PC-9 (cell line): ENCODE measurements at regions not wholly inside any gene's neighbourhood (a gene's known extent, or its start where the extent isn't known, plus 50 kb on each side); places are given as distances from the start of the nearest gene placed in this dataset.

Source experiments
- EZH2 ChIP-seq: fragments of 200-600 bp; sonication (generic); IDR thresholded peaks from 2 replicates; pipeline ENCODE4 v1.8.0; 2017; ENCODE audit warnings: antibody characterized with exemption, low read depth
- TF ChIP-seq, protein P1 (sequence below): fragments of 200-600 bp; sonication (generic); conservative IDR thresholded peaks from 2 replicates; pipeline ENCODE4 v1.6.1; 2017; ENCODE audit warnings: mixed run types, antibody characterized with exemption, mild to moderate bottlenecking, moderate library complexity

DNA sequence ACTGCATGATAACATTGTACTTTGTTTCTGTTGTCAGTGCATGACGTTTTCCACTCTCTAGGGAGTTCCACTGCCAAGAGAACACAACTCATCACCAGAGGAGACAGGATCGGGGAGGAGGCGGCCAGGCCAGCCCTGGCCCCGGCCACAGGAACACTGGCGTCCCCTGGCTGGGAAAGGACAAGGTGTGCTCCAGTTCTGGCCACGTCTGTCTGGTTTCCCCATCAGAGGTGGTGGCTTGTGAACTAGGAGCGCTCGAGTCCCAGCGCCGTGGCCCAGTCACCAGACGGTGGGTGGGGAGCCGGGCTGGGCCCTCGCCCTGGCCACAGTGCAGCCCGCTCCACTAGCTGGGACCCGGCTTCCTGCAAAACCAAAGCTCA is 211.9 kb upstream of the IRX4 start:
- TF ChIP-seq, protein P1, sequence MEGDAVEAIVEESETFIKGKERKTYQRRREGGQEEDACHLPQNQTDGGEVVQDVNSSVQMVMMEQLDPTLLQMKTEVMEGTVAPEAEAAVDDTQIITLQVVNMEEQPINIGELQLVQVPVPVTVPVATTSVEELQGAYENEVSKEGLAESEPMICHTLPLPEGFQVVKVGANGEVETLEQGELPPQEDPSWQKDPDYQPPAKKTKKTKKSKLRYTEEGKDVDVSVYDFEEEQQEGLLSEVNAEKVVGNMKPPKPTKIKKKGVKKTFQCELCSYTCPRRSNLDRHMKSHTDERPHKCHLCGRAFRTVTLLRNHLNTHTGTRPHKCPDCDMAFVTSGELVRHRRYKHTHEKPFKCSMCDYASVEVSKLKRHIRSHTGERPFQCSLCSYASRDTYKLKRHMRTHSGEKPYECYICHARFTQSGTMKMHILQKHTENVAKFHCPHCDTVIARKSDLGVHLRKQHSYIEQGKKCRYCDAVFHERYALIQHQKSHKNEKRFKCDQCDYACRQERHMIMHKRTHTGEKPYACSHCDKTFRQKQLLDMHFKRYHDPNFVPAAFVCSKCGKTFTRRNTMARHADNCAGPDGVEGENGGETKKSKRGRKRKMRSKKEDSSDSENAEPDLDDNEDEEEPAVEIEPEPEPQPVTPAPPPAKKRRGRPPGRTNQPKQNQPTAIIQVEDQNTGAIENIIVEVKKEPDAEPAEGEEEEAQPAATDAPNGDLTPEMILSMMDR = no peak
- TF ChIP-seq EZH2 = no peak
